TTC549 (cell line): ENCODE measurements at regions not wholly inside any gene's neighbourhood (a gene's known extent, or its start where the extent isn't known, plus 50 kb on each side); places are given as distances from the start of the nearest gene placed in this dataset.

Source experiments
- FAIRE-seq: peaks from 2 replicates; lab custom pipeline; 2012; peaks lifted over from hg19 to GRCh38; lab: Jason Lieb, UNC

GRCh38 chr1:243944429-243945160, 94.6 kb upstream of the AKT3 start:
- no peak for FAIRE-seq

- no peak for FAIRE-seq
Measured at GRCh38 chr1:243943671-243944428, 93.8 kb upstream of the AKT3 start.

GRCh38 chr1:243942196-243943150, 92.4 kb upstream of the AKT3 start:
- no peak for FAIRE-seq

GRCh38 chr1:243940451-243940850, 90.4 kb upstream of the AKT3 start:
- FAIRE-seq: no peak

GRCh38 chr1:243939167-243939848, 89.3 kb upstream of the AKT3 start:
- no peak for FAIRE-seq

GRCh38 chr1:243938208-243938607, 88.2 kb upstream of the AKT3 start:
- FAIRE-seq: no peak

GRCh38 chr1:243933495-243933894, 83.5 kb upstream of the AKT3 start:
- FAIRE-seq: no peak

- FAIRE-seq: no peak
Measured at GRCh38 chr1:243931957-243932356, 81.9 kb upstream of the AKT3 start.

GRCh38 chr1:243930822-243931671, 81.0 kb upstream of the AKT3 start:
- no peak for FAIRE-seq

- no peak for FAIRE-seq
Measured at GRCh38 chr1:243927381-243927780, 77.3 kb upstream of the AKT3 start.

- no peak for FAIRE-seq
Measured at GRCh38 chr1:243926803-243927245, 76.8 kb upstream of the AKT3 start.

GRCh38 chr1:243926299-243926698, 76.3 kb upstream of the AKT3 start:
- no peak for FAIRE-seq

- FAIRE-seq: no peak
Measured at GRCh38 chr1:243924588-243925349, 74.7 kb upstream of the AKT3 start.

GRCh38 chr1:243924188-243924587, 74.1 kb upstream of the AKT3 start:
- FAIRE-seq: no peak

GRCh38 chr1:243923292-243924171, 73.5 kb upstream of the AKT3 start:
- no peak for FAIRE-seq

- no peak for FAIRE-seq
Measured at GRCh38 chr1:243921111-243921510, 71.1 kb upstream of the AKT3 start.

- FAIRE-seq: no peak
Measured at GRCh38 chr1:243917863-243918565, 68.0 kb upstream of the AKT3 start.

GRCh38 chr1:243917177-243917862, 67.3 kb upstream of the AKT3 start:
- no peak for FAIRE-seq
